ENCODE measurements at regions not wholly inside any gene's neighbourhood (a gene's known extent, or its start where the extent isn't known, plus 50 kb on each side); places are given as distances from the start of the nearest gene placed in this dataset.

DNA sequence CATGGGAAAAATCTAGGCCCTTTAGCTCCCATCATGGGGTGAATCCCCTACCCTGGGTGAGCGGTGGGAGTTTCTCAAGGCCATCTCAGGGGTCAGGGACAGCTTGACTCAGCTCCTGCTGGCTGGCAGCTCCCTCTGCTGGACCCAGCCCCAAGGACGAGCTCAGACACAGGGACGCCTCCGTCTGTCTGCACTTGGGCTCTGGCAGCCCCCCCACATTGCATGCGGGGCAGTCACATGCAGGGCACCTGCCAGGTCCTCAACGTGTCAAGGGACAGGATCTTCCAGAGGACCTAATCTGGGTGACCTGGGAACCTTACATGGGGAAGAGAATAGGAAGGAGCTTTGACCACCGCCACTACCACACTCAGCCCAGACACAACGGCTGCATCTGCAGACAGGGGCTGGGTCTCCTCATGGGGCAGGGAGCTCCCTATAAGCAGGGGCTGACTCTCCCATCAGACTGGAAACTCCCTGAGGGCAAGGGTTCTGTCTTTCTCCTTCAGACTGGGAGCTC lies 173.4 kb downstream of the MRPL14 start:
- H3K27ac ChIP-seq = no peak overlapping the region
- no peak overlapping the region for H3K4me2 ChIP-seq
- H4K20me1 ChIP-seq (ENCODE audit: insufficient read depth, poor library complexity, severe bottlenecking) = no peaks in the 10 kb centered on the region
- H3K27me3 ChIP-seq = no peaks in the 10 kb centered on the region
- no peak overlapping the region for H2AFZ ChIP-seq
- TF ChIP-seq EZH2 (IDR thresholded peaks at IDR 0.05; ENCODE audit: borderline replicate concordance) = no peak
- TF ChIP-seq CTCF (IDR thresholded peaks at IDR 0.05; ENCODE audit: poor library complexity) = peak; percentile 45
- TF ChIP-seq EZH2phosphoT487 (IDR thresholded peaks at IDR 0.05; ENCODE audit: low read depth, severe bottlenecking, unreplicated experiment) = no peak
- 51% methylated on average over 8 of the region's 8 CpGs for WGBS (ENCODE audit: low lambda C conversion rate, missing lambda C conversion rate)
- H3K36me3 ChIP-seq (replicated peaks; ENCODE audit: insufficient read depth, low read depth) = no peaks in the 10 kb centered on the region
- no peak overlapping the region for H3K4me3 ChIP-seq
- H3K9me2 ChIP-seq (replicated peaks; ENCODE audit: insufficient read depth) = no peaks in the 10 kb centered on the region
- no peaks in the 10 kb centered on the region for H3K9me3 ChIP-seq (ENCODE audit: low read depth)
- peaks cover 8% of the 10 kb centered on the region for H3K4me1 ChIP-seq (ENCODE audit: insufficient read depth)
- peak; percentile 41 for DNase-seq (ENCODE audit: low spot score)
- H3K79me2 ChIP-seq = no peaks in the 10 kb centered on the region

DNA sequence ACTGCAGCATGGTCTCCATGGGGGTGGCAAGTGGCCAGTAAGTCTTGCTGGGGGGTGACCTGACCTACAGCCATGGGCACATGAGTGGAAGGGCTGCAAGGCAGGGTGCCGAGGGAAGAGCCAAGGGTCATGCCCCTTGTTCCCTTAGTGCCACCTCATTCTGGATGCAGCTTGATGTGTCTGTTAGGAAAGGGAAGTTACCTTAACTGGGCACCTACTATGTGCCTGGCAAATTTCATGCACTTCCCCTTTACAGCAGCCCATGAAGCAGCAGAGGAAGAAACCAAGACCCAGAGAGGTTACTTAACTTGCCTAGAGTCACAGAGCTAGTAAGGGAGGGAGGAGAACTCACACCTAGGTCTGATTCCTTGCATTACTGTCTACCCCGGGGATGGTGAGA lies 174.0 kb downstream of the MRPL14 start:
- H3K36me3 ChIP-seq (replicated peaks; ENCODE audit: insufficient read depth, low read depth) = no peaks in the 10 kb centered on the region
- WGBS (ENCODE audit: low lambda C conversion rate, missing lambda C conversion rate) = 77% methylated on average over 2 of the region's 2 CpGs
- H3K4me2 ChIP-seq = no peak overlapping the region

GRCh38 chr6:43952746-43953145 lies 174.5 kb downstream of the MRPL14 start:
- no peak overlapping the region for H3K4me3 ChIP-seq
- WGBS (ENCODE audit: low lambda C conversion rate, missing lambda C conversion rate) = 75% methylated on average over 1 of the region's 1 CpG

More for the DNA sequence above, 174.0 kb downstream of the MRPL14 start:
- Histone ChIP-seq H4K20me1 (ENCODE audit: insufficient read depth, poor library complexity, severe bottlenecking) (no peaks in the 10 kb centered on the region), H3K27me3 (no peaks in the 10 kb centered on the region), H3K9me3 (ENCODE audit: low read depth) (no peaks in the 10 kb centered on the region), H2AFZ (no peak overlapping the region), H3K27ac (no peak overlapping the region), H3K4me3 (no peak overlapping the region), H3K9me2 (replicated peaks; ENCODE audit: insufficient read depth) (no peaks in the 10 kb centered on the region), H3K4me1 (ENCODE audit: insufficient read depth) (peaks cover 8% of the 10 kb centered on the region), H3K79me2 (no peaks in the 10 kb centered on the region)
- DNase-seq (ENCODE audit: low spot score) = no peak
- no peak for TF ChIP-seq CTCF (IDR thresholded peaks at IDR 0.05; ENCODE audit: poor library complexity)

More at GRCh38 chr6:43952746-43953145, 174.5 kb downstream of the MRPL14 start:
- Histone ChIP-seq H2AFZ (no peak overlapping the region), H3K36me3 (replicated peaks; ENCODE audit: insufficient read depth, low read depth) (no peaks in the 10 kb centered on the region), H4K20me1 (ENCODE audit: insufficient read depth, poor library complexity, severe bottlenecking) (no peaks in the 10 kb centered on the region), H3K79me2 (no peaks in the 10 kb centered on the region), H3K9me2 (replicated peaks; ENCODE audit: insufficient read depth) (no peaks in the 10 kb centered on the region), H3K4me1 (ENCODE audit: insufficient read depth) (peaks cover 8% of the 10 kb centered on the region), H3K27ac (no peak overlapping the region), H3K27me3 (no peaks in the 10 kb centered on the region), H3K4me2 (no peak overlapping the region), H3K9me3 (ENCODE audit: low read depth) (no peaks in the 10 kb centered on the region)
- DNase-seq (ENCODE audit: low spot score) = no peak
- TF ChIP-seq EZH2 (IDR thresholded peaks at IDR 0.05; ENCODE audit: borderline replicate concordance) (no peak), CTCF (IDR thresholded peaks at IDR 0.05; ENCODE audit: poor library complexity) (no peak), EZH2phosphoT487 (IDR thresholded peaks at IDR 0.05; ENCODE audit: low read depth, severe bottlenecking, unreplicated experiment) (no peak)

Measured in hepatocyte (in vitro differentiated cells).